ENCODE measurements at regions not wholly inside any gene's neighbourhood (a gene's known extent, or its start where the extent isn't known, plus 50 kb on each side); places are given as distances from the start of the nearest gene placed in this dataset.

DNA sequence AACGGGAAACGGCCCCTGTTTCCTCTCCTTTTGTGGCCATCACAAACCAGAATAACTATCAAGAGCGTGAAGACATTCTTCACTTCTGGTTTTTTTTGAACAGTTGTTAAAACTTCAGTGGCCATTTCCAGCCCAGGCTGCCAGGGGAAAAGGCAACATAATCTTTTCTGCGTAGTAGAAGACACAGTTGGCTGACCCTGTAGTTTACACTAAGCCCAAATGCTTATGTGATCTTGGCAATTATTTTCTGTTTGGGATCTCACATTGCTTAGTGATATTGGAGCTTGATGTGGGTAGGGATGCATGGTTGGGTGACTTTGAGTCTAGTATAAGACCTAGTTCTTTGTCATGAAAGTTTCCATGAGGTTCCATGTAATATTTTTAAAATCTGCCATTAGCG is 449.4 kb upstream of the CDH4 start:
- DNase-seq (ENCODE audit: low spot score) = no peak

DNA sequence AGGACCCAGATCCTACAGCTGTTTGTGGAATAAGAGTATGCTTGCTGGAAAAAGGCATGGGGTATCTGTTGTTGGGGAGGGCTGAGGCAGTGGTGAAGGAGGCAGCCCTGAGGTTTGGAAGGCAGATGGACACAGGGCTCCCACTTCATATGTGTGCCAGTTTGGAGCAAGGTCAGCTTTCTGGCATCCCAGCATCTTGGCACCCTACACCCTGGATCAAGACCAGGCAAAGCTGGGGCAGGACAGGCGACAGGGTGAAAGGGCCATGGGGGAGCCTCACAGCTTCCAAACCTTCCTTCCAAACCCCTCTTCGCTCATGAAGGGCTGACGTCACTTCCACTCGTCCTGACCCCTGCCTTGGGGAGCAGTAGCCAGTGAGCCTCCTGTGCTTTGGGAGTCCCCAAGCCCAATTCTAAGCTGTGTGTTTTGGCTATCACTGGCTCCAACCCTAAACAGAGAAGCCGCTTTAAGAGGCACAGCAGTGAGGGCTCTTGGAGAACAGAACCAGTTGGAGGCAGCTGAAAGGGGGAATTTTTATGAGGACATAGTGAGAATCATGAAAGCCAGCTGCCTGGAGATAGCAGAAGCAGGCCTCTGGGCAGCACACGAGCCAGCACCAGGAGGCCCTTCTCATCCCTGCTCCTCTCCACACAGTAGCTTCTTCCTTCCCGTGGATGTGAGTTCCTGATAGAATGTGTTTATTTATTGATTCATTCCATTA is 448.6 kb upstream of the CDH4 start:
- no peak for DNase-seq (ENCODE audit: low spot score)

DNA sequence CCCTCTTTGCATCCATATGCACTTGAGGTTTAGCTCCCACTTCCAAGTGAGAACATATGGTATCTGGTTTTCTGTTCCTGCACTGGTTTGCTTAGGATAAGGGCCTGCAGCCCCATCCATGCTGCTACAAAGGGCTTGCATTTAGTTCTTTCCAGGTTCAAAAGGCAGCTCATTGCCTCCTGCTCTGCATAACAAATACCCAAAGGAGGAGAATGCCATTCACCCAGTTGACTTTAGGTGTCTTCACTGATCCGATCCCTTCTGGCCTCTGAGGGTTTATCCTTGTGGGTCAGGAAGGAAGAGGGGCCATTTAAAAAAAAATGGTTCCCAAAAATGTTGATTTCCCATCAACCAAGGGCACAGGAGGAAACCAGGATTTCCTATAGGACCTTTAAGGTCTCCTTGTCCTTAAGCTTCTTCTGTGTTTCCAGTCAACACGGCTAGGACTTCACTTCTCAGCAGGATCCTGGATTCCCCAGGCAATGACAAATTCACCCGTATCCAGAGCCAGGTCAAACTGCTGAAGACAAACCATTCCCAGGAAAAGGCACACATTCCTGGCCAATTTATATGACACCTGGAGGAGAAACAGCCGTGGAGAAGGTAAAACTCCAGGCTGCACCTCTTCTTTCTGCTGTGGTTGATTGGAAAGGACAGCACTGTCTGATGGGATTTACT is 447.7 kb upstream of the CDH4 start:
- DNase-seq (ENCODE audit: low spot score) = no peak

DNA sequence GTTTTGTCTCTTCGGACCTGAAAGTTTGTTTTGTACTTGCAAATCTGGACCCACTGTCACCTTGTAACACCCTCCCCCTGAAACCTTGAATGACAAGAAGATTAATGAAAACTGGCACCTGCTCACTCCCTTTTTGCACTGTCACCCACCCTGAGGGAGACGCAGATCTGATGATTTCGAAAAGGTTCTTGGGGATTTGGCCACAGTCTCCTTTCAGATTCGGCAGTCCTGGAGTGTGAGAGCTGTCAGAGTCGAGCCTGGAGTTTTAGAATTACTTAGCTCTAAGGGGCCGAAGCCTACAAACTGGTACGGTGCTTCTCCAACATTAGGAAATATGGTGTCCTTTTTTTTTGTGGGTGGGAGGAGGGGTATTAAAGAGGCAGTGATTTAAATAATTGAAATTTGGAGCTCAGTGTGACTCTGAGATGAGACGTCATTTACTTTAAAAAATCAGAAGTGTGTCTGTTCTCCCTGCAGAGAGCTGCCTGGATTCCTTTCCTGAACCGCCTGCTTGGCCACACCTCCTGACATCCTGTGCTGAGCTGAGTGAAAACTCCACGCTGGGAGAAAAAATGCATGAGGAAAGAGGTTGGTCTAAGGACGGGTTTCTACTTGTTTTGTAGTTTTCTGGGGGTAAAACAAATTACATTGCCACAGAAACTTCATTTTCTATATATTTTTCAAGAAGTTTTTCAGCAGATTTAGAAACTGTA is 447.0 kb upstream of the CDH4 start:
- DNase-seq (ENCODE audit: low spot score) = no peak

DNA sequence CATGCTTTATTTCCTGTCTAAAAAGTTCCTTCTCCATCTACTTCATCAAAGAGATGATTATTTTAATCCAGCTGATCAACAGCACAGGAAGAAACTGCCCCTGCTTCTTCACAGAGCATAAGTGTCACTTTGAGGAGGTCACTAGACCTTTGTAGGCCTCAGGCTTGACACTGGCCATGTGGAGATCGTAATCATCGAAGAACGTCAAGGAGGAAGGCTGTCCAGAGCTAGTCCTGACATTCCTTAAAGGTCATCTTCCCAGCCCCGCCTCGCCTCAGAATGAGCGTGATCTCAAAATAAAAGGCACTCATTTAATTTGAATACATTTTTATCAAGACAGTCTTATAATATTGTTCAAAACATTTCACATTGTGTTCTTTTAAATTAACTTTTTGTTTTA is 445.7 kb upstream of the CDH4 start:
- no peak for DNase-seq (ENCODE audit: low spot score)

DNA sequence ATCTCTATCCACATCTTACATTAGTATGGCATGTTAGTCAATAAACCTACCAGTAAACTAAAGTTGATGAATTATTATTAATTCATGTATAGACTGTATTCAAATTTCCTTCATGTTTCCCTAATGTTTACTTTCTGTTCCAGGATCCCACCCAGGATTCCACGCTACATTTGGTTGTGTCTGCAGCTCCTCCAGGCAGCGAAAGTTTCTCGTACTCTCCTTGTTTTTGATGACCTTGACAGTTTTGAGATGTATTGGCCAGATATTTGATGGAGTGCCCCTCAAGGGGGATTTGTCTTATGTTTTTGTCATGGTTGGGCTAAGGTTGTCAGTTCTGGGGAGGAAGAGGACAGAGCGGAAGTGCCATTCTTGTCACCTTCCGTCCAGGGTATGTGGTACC is 445.2 kb upstream of the CDH4 start:
- no peak for DNase-seq (ENCODE audit: low spot score)

DNA sequence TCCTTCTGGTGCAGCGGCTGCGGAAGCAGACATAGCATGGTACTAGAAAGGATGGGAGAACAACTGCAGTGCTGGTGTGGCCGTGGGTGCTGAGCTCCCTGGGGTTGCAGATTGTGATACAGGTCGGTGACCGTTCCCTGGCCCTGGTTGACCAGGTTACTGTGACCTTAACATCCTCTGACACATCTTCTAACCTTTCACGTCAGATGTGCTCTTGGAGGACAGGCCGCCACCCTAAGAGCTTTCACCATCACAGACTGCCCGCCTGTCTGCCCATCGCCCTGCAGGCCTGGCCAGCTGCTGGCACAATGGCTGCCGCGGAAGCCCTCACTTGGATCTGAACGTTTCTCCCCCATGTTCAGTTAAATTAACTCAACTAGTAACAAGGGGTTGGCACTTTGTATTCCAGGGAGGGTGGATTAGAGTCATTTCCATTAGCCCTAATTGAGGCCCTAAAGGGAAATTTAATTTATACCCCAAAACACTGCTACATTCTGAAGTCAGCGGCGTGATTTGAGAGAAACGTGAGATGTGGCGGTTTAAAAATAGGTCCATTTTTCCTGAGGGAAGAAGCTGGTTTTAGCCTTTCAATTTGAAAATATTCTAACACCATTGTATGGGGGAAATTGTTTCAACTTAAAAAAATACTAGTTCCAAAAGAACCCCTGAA is 443.9 kb upstream of the CDH4 start:
- no peak for DNase-seq (ENCODE audit: low spot score)

DNA sequence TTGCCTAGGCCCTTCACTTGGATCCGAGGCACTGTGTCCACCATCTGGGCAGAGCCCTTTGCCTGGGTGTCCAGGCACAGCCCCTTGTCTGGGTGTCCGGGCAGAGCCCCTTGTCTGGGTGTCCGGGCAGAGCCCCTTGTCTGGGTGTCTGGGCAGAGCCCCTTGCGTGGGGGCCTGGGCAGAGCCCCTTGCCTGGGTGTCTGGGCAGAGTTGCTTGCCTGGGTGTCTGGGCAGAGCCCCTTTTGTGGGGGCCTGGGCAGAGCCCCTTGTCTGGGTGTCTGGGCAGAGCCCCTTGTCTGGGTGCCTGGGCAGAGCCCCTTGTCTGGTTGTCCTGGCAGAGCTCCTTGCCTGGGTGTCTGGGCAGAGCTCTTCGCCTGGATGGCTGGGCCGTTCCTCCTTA is 443.4 kb upstream of the CDH4 start:
- DNase-seq (ENCODE audit: low spot score) = no peak

DNA sequence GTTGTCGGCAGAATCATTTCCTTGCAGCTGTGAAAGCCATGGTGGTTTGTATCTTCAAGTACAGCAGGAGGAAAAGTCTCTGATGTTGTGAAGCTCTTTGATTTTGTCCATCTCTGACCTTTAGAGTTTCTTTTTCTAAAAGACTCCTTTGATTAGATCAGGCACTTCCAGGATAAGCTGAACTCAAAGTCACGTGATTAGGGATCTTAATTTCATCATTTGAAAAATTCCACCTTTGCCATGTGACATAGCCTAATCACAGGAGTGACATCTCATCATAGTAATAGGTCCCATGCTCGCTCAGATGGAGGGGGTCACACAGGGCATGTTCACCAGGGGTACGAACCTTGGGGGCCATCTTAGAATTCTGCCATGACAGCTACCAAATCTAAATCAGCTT is 441.5 kb upstream of the CDH4 start:
- no peak for DNase-seq (ENCODE audit: low spot score)

DNA sequence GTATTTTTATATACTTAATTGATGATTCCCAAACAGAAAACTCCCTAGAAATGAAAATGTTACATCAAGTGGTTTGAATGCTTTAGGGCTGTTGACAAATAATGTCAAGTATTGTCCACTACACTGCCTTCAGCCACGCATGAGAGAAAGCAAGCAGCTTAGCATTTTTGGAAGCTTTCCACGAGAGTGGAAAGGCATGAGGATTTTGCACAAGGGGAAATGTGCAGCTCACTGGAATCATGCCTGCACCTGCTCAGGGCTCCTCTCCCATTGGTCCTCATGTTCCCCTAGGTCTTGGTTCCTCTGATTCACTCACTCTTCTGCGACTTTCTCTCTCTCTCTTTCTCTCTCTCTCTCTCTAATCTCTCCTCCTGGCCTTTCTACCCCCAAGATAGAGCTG is 439.5 kb upstream of the CDH4 start:
- DNase-seq (ENCODE audit: low spot score) = no peak

DNA sequence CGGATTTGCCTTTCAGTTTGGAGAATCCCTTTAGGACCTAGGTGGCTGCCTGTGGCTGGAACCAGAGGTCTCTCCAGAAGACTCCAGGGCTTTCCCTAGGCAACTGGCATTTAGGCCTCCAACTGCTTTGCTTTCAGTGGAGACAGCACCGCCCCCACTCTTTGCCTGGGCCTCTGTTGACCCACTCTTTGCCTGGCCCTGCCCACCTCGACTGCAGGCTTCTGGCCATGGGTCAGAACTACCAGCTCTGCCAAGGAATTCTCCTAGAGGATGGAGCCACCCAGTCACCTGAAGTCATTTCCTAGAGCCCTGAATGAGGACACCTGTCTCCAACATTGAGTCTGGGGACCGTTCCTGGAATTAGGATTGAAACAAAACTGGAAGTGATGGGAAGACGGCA is 439.0 kb upstream of the CDH4 start:
- DNase-seq (ENCODE audit: low spot score) = no peak

DNA sequence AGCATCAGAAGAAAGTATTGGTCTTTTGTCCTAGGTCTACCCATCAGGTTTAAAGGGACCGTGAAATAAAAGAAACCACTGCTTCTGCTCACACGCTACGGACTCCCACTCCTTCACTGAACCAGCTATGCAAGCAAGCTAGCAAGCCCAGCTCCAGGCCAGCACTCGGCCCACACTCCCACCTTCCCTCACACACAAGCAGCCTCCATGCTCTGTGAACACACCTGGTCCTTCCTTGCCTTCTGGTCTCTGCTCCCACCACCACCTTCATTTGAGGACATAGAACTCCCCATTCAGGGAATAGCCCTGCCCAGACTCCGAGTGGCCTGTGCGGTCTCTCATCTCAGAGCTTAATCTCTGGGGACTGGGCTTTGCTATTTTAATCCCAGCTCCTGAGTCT is 436.4 kb upstream of the CDH4 start:
- DNase-seq (ENCODE audit: low spot score) = no peak

DNA sequence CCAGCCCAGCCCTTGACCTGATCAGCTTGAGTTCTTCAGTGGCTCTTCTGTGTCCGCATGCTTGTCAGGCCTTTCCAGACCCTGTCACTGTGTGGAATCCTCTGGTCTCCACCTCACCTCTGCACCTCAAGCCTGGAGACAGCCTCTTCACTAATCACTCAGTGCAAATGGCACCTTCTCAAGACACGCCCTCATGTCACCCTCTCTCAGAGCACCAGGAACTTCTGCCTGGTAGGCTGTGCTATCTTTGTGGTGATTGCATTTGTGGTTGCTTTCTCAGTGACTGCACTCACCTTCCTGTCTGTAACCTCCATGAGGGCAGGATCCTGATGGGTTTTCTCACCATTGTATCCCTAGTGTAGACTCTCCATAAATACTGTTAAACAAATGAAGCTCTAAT is 435.2 kb upstream of the CDH4 start:
- DNase-seq (ENCODE audit: low spot score) = no peak

DNA sequence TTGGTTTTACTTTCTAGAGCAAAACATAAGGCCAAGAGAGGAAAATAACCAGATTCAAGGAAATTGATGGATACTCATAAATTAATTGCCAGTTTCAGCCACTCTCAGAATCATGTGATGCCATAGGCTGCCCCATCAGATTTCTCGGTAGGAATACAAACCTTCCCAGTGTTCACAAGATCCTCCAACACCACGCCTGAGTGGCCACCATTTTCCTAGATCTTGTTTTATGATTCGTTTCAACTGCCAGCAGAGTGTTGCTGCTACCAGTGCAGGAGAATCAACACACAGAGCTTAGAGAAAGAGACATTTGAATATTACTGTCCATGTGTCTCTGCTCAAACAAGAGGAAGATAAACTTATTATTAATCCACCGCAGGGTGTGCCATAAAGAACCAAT is 434.2 kb upstream of the CDH4 start:
- no peak for DNase-seq (ENCODE audit: low spot score)

DNA sequence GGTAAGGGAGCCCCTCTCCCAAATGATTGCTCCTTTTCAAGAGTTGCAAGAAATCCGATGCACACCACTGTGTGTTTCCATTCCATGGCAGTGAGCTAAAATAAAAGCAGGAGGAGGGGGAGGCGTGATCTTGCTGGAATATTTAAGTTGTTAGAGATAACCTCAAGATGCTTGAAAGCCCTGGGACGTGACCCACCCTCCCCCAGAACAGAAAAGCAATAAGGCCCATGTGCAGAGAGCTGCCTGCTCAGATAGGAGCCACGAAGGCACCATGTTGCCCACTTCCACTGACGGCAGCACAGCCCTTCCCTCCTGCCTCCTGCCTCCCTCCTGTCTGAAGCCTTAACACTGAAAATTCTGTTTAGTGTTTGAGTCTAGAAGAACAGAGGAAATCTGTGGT is 432.6 kb upstream of the CDH4 start:
- DNase-seq (ENCODE audit: low spot score) = no peak

DNA sequence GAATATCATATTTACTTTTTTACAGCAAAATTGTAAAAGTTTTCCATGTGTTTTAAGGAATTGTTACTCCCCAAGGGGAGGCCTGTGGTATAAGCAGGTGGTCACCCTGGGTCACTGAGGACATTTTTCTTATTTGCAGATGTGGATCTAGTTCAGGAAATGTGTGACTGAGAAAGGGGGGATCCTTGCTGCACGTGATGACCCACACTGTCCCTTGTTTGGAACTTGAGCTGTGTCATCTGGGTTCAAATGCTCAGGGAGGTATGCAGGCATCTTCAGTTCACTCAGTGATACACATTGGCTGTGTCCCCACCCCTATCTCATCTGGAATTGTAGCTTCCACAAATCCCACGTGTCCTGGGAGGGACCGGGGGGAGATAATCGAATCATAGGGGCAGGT is 431.9 kb upstream of the CDH4 start:
- no peak for DNase-seq (ENCODE audit: low spot score)

DNA sequence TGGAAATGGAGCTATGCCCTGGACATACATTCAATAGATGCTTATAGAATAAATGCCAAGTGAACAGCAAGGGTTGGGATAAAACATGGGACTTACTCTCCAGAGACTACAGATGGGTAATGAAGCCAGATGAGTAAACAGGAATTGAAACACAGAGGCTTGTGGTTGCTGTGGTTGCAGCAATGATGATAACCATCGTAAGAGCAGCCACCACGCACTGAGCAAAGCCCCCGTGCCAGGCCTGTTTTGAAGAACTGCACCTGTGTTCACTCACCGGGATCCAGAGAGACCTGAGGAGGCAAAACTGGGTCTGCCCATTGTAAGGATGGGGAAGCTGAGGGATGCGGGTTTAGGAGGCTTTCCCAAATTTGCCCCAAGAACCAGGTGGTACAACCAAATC is 431.1 kb upstream of the CDH4 start:
- no peak for DNase-seq (ENCODE audit: low spot score)

DNA sequence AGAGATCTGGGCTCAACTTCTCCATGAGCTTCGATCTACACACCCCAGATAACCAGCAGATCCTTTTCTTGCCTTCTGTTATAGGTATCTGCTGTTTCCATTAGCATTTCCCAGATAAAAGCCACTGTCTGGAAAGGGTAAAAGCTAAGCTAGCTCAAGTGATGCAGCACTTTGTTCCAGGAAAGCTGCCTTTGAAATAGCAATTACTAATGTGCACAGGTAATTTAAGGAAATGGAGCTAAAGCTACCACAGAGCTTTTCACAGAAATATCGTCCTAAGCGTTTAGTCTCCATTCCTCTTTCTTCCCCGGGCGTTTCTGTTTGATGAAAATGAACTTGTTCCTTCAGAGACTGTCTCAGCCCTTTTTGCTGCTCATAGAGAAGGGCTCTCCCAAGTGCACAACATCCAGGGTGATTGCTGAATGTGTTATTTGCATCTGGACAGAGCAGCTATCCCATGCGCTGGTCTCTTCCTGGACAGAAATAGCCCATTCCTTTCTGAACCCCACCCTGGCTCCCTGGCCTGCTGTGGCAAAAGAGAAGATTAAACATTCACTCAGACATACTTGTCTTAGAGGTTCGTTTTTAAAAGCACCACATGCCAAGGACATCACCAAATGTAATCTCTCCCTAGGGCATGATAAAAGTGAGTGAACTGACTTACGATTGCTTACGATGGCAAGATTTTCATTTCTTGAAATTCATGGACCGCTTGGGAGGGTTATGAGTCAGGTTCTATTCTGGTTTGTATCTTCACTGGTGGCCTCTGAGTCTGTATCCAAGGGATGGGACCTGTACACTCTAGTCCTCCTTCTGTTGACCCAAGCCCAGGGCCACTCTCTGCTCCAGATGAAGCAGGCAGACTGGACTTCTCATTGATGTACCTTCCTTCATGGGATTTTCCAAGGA is 429.1 kb upstream of the CDH4 start:
- DNase-seq (ENCODE audit: low spot score) = no peak

DNA sequence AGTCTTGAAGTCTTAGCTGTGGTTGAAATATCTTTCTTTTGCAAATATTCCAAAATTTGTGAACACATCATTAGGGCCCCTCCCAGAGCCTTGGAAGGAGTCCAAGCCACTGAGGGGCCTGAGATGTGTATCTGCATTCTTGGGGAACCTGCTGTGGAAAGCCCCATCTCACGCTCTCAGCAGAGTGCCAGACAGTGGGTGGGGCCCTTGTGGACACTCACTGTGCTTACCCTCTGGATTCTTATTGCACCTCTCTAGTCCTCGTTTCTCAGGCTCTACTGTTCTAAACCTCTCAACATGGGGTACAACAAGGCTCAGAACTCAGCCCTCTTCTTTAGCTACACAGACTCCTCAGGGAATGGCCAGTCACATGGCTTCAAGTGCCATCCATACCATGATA is 416.2 kb upstream of the CDH4 start:
- no peak for DNase-seq (ENCODE audit: low spot score)

DNA sequence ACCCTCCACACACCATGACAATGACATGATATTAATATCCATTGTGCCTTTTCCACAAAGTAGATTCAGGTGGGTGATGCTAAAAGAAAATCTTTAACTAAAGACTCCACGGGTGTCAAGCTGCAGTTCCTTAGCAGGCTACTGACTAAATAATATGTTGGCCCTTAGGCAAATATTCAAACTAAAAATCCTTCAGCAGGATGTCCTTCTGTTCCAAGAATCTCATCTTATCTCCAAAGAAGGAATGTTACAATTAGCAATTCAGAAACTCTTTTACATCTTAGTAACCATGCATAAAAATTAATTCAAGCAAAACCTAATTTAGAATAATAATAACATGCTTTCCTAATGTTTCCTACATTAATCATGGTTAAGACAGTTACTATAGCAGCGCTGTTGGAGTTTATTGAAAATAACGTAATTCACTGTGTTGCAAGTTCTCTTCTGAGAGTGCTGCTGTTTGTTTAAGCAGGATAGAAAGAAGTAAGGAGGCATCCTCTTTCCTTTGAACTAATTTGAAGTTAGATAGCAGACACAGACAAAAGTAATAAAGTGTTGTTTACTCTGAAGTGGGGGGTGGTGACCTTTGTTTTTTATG is 414.8 kb upstream of the CDH4 start:
- DNase-seq (ENCODE audit: low spot score) = no peak

DNA sequence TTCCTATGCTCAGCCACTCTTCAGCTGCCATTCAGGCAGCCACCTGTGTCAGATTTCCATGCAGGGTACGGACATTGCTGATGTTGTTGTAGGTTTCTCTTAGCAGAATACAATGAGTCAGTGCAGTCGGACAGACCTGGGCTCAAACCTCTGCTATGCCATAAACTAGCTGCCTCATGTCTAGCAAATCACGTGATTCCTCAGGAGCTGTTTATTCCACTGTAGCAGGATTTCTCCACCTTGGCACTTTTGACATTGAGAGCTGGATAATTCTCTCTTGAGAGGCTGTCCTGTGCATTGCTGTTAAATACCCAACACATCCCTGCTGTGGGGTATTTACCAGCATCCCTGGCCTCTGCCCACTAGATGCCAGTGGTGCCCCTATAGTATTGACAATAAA is 413.8 kb upstream of the CDH4 start:
- DNase-seq (ENCODE audit: low spot score) = no peak

Data from H4 (cell line).